ENCODE measurements at regions not wholly inside any gene's neighbourhood (a gene's known extent, or its start where the extent isn't known, plus 50 kb on each side); places are given as distances from the start of the nearest gene placed in this dataset.

DNA sequence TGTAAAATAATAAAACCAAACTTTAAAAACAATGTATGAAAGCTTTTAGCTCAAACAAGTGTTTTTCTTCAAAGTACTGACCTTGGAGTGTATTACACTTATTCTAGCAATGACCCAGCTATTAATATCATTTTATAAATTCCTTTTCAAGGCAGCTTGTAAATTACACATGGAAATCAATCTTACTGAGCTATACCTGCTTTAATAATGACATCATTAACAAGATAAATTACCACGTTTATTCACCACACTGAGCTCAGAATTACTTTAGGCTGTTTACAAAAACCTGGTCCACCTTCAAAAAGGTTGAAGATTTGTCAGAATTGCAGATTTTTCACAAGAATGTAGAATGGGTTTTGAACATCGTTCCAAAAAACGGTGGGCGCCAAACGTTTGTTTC, 91.7 kb upstream of the RFLNA start:
- ATAC-seq (ENCODE audit: low read depth), result no peak
- H3K27ac ChIP-seq (ENCODE audit: poor library complexity, severe bottlenecking), result no peak overlapping the region
- no peaks in the 10 kb centered on the region for H3K4me1 ChIP-seq (ENCODE audit: insufficient read depth, poor library complexity, severe bottlenecking)
- no peaks in the 10 kb centered on the region for H3K27me3 ChIP-seq (ENCODE audit: insufficient read depth, poor library complexity, severe bottlenecking)
- H3K36me3 ChIP-seq (ENCODE audit: low read depth), result no peaks in the 10 kb centered on the region
- DNase-seq (ENCODE audit: low spot score), result no peak
- peaks cover 7% of the 10 kb centered on the region for H3K9me3 ChIP-seq (ENCODE audit: severe bottlenecking)
- TF ChIP-seq CTCF (IDR thresholded peaks at IDR 0.05; ENCODE audit: poor library complexity, severe bottlenecking), result no peak
- no peak overlapping the region for H3K4me3 ChIP-seq (ENCODE audit: severe bottlenecking)

GRCh38 chr12:124205405-124205804, 89.5 kb upstream of the RFLNA start:
- ATAC-seq (ENCODE audit: low read depth), result no peak
- Histone ChIP-seq H3K27ac (ENCODE audit: poor library complexity, severe bottlenecking) (no peak overlapping the region), H3K36me3 (ENCODE audit: low read depth) (no peaks in the 10 kb centered on the region), H3K4me3 (ENCODE audit: severe bottlenecking) (no peak overlapping the region), H3K4me1 (ENCODE audit: insufficient read depth, poor library complexity, severe bottlenecking) (no peaks in the 10 kb centered on the region), H3K27me3 (ENCODE audit: insufficient read depth, poor library complexity, severe bottlenecking) (no peaks in the 10 kb centered on the region), H3K9me3 (ENCODE audit: severe bottlenecking) (peaks cover 7% of the 10 kb centered on the region)
- no peak for TF ChIP-seq CTCF (IDR thresholded peaks at IDR 0.05; ENCODE audit: poor library complexity, severe bottlenecking)
- no peak for DNase-seq (ENCODE audit: low spot score)

DNA sequence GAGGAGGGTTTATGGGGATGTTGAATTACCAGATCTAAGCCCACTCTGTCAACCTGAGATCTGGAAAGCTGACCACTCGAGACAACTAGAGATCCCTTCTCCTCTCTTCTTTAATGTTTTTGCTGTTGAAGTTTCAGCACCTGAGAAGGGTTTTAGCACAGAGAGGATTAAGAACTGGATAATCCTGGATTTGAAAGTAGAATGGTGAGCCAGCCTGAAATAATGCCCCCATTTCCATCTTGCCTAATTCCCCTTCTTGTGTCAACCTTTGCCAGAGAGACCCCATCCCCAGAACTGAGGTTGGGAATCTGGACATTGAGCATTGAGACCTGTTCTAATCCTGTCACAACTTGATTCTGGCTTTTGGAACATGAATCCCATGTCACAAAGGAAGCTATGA, 87.8 kb upstream of the RFLNA start:
- Histone ChIP-seq H3K4me1 (ENCODE audit: insufficient read depth, poor library complexity, severe bottlenecking) (no peaks in the 10 kb centered on the region), H3K36me3 (ENCODE audit: low read depth) (no peaks in the 10 kb centered on the region), H3K9me3 (ENCODE audit: severe bottlenecking) (peaks cover 7% of the 10 kb centered on the region), H3K4me3 (ENCODE audit: severe bottlenecking) (no peak overlapping the region), H3K27me3 (ENCODE audit: insufficient read depth, poor library complexity, severe bottlenecking) (no peaks in the 10 kb centered on the region), H3K27ac (ENCODE audit: poor library complexity, severe bottlenecking) (no peak overlapping the region)
- TF ChIP-seq CTCF (IDR thresholded peaks at IDR 0.05; ENCODE audit: poor library complexity, severe bottlenecking), result no peak
- DNase-seq (ENCODE audit: low spot score) (no peak), ATAC-seq (ENCODE audit: low read depth) (no peak)

- H3K36me3 ChIP-seq (ENCODE audit: low read depth), result no peaks in the 10 kb centered on the region
- H3K4me1 ChIP-seq (ENCODE audit: insufficient read depth, poor library complexity, severe bottlenecking), result no peaks in the 10 kb centered on the region
- no peak for TF ChIP-seq CTCF (IDR thresholded peaks at IDR 0.05; ENCODE audit: poor library complexity, severe bottlenecking)
- ATAC-seq (ENCODE audit: low read depth), result no peak
- H3K9me3 ChIP-seq (ENCODE audit: severe bottlenecking), result peaks cover 7% of the 10 kb centered on the region
- no peak overlapping the region for H3K27ac ChIP-seq (ENCODE audit: poor library complexity, severe bottlenecking)
- DNase-seq (ENCODE audit: low spot score), result no peak
- H3K4me3 ChIP-seq (ENCODE audit: severe bottlenecking), result no peak overlapping the region
- no peaks in the 10 kb centered on the region for H3K27me3 ChIP-seq (ENCODE audit: insufficient read depth, poor library complexity, severe bottlenecking)
These were observed 87.3 kb upstream of the RFLNA start for GRCh38 chr12:124207617-124208016.

GRCh38 chr12:124208489-124208888, 86.4 kb upstream of the RFLNA start:
- DNase-seq (ENCODE audit: low spot score), result no peak
- no peak overlapping the region for H3K27ac ChIP-seq (ENCODE audit: poor library complexity, severe bottlenecking)
- no peaks in the 10 kb centered on the region for H3K36me3 ChIP-seq (ENCODE audit: low read depth)
- H3K4me3 ChIP-seq (ENCODE audit: severe bottlenecking), result no peak overlapping the region
- no peaks in the 10 kb centered on the region for H3K4me1 ChIP-seq (ENCODE audit: insufficient read depth, poor library complexity, severe bottlenecking)
- peaks cover 7% of the 10 kb centered on the region for H3K9me3 ChIP-seq (ENCODE audit: severe bottlenecking)
- no peak for ATAC-seq (ENCODE audit: low read depth)
- TF ChIP-seq CTCF (IDR thresholded peaks at IDR 0.05; ENCODE audit: poor library complexity, severe bottlenecking), result no peak
- no peaks in the 10 kb centered on the region for H3K27me3 ChIP-seq (ENCODE audit: insufficient read depth, poor library complexity, severe bottlenecking)

Data from RWPE2 (cell line).